ENCODE measurements at regions not wholly inside any gene's neighbourhood (a gene's known extent, or its start where the extent isn't known, plus 50 kb on each side); places are given as distances from the start of the nearest gene placed in this dataset.

- no peak for DNase-seq
Observed at GRCh38 chr22:48603621-48604320, 1223.9 kb downstream of the BRD1 start.

- no peak for DNase-seq
Observed at GRCh38 chr22:48602805-48603518, 1224.7 kb downstream of the BRD1 start.

GRCh38 chr22:48600681-48601080, 1227.0 kb downstream of the BRD1 start:
- DNase-seq: no peak

- no peak for DNase-seq
Observed at GRCh38 chr22:48600171-48600570, 1227.5 kb downstream of the BRD1 start.

- no peak for DNase-seq
Observed at GRCh38 chr22:48599346-48599745, 1228.3 kb downstream of the BRD1 start.

GRCh38 chr22:48596111-48596850, 1231.4 kb downstream of the BRD1 start:
- no peak for DNase-seq

- DNase-seq: no peak
Observed at GRCh38 chr22:48595511-48595905, 1232.2 kb downstream of the BRD1 start.

- no peak for DNase-seq
Observed at GRCh38 chr22:48594757-48595510, 1232.7 kb downstream of the BRD1 start.

- no peak for DNase-seq
Observed at GRCh38 chr22:48594016-48594756, 1233.5 kb downstream of the BRD1 start.

- no peak for DNase-seq
Observed at GRCh38 chr22:48593551-48593950, 1234.1 kb downstream of the BRD1 start.

GRCh38 chr22:48592931-48593330, 1234.7 kb downstream of the BRD1 start:
- DNase-seq: no peak

GRCh38 chr22:48592488-48592887, 1235.2 kb downstream of the BRD1 start:
- DNase-seq: no peak

- DNase-seq: no peak
Observed at GRCh38 chr22:48592066-48592345, 1235.7 kb downstream of the BRD1 start.

GRCh38 chr22:48591286-48592065, 1236.2 kb downstream of the BRD1 start:
- no peak for DNase-seq

- DNase-seq: no peak
Observed at GRCh38 chr22:48589901-48590300, 1237.8 kb downstream of the BRD1 start.

- no peak for DNase-seq
Observed at GRCh38 chr22:48588878-48589450, 1238.7 kb downstream of the BRD1 start.

GRCh38 chr22:48588151-48588877, 1239.4 kb downstream of the BRD1 start:
- DNase-seq: no peak

- DNase-seq: no peak
Observed at GRCh38 chr22:48587236-48587865, 1240.3 kb downstream of the BRD1 start.

GRCh38 chr22:48586799-48587185, 1240.9 kb downstream of the BRD1 start:
- no peak for DNase-seq
